Erythroblast (primary cell): ENCODE measurements at regions not wholly inside any gene's neighbourhood (a gene's known extent, or its start where the extent isn't known, plus 50 kb on each side); places are given as distances from the start of the nearest gene placed in this dataset.

Experiments used
- DNase-seq, 2 experiments: peaks; one replicate each; lab custom pipeline; 2025; lab: John Stamatoyannopoulos, UW
- GATA1 ChIP-seq: IDR thresholded peaks from 2 replicates; pipeline ENCODE4 v1.6.1; 2011; ENCODE audit warnings: low read depth, mild to moderate bottlenecking, control low read depth, low read length, moderate library complexity
- POLR2A ChIP-seq: IDR thresholded peaks from 2 replicates; pipeline ENCODE4 v1.6.1; 2011; ENCODE audit warnings: mild to moderate bottlenecking, low read length

GRCh38 chr22:27193636-27194035, 536.2 kb downstream of the MIAT start:
- no peak for DNase-seq
- no peak for TF ChIP-seq GATA1
- no peak for TF ChIP-seq POLR2A

DNA sequence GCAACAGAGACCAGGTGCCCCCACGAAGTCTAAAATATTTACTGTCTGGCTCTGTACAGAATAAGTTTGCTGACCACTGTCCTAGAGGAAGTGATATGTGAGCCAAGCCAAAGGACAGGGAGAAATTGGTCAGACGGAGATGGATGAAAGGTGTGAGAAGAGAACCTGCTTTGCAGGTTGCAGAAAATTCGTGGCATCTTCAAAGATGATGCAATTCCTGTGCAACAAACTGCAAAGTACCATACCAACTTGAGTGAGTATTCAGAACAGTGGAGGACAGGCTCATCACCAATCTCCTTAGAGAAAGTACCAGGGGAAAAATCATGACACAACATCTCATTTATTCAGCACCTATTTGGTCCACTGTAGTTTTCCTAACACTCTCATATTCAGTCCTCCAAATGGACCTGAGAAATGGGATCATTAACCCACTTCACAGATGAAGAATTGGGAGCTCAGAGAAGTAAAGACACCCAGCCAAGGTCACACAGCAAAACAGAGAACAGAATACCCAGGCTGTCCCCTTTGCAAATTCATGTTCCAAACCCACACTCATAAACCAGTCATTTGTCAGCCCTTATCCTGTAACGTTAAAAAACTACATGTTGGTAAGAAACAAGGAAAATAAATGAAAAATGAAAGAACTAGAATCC, 536.8 kb downstream of the MIAT start:
- DNase-seq: peak in 1 of 2 experiments; percentile 49
- no peak for TF ChIP-seq GATA1
- no peak for TF ChIP-seq POLR2A

DNA sequence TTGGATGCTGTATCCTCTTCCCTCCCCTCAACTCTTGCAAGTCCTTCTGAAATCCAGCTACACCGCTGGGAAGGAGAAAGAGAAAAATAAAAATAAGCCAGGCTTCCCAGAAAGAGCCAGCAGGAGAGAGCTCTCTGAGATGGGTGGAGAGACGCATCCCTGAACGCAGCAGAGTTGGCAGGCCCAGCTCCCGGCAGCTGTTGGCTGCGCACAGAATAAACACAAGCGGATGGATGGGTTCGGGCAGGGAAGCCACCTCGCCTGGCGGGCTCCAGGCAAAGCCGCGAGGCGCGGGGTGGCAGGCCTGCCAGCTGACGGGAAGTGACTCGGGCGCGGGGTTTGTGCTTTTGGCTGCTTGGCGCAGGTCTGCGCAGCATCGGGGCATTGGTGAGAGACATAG, 537.7 kb downstream of the MIAT start:
- DNase-seq: no peak
- no peak for TF ChIP-seq GATA1
- no peak for TF ChIP-seq POLR2A

DNA sequence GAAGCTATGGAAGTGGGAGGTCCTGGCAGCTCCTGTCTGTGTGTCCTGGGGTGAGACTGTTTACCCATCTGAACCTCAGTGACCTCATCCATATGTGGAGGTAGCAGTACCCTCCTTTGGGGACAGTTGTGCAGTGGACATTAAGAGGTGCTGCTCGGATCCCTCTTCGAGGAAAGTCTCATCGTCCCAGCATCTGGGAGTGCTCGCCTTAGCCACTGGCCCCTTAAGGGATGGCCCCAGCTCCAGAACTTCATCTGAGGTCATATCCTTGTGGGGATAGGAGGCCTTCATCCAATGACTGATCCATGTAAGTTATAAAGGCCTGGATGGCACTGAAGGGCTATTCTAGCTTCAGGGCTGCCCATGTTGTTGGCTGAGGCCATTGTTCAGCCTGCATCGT, 538.1 kb downstream of the MIAT start:
- no peak for TF ChIP-seq POLR2A
- TF ChIP-seq GATA1: no peak
- no peak for DNase-seq

DNA sequence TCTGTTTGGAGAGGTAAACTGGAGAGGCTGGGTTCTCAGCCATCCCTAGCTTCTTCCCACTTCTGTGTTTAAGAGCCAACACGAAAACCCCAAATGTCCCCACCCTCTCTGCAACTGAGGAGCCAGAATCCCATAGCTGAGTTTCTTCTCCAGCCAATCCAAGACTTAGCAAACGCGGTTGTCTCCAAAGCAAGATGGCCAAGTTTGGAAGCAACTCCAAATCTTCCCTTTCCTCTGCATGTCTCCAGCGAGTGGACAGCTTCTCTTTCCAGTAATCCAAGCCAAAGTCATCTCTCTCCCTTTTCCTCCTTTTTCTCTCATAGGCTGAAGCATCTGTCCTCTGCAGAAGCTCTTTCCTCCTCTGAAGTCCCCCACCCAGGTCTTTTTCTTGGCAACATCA, 539.2 kb downstream of the MIAT start:
- TF ChIP-seq POLR2A (no peak), GATA1 (no peak)
- no peak for DNase-seq

DNA sequence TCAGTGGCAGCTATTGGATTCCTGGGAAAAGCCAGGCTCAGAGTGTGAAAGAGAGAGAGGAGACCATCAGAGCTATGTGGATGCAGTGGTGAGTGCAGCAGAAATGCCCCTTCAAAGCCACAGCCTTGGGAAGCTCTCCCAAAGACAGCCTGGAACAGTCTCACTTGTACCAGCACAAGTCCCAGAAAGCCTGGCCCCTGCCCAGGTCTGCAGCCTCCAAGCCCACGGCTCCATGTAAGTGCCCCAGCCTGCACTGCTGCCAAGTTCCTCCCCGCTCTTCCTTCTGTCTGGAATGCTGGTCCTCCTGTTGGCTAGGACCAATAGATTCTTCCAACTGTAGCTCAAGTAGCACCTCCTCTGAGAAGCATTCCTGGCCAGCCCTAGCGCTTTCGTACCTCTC, 539.7 kb downstream of the MIAT start:
- TF ChIP-seq GATA1 (no peak), POLR2A (no peak)
- DNase-seq: no peak

DNA sequence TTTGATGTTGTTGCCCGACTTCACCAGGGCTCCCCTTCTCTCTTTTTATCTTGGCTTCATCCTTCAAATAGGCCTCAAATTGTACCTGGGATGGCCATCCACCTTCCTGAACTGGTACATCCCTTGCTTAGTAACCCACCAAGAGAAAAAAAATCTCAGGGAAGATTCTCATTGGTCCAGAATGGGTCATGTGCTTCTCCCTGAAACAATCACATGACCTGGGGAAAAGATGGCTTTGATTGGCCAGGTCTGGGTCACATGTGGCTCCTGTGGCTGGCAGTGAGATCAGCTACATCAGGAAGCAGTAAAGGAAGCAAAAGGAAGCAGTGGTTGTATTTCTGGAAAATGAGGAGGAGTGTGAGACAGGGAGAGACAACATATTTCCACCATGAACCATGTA, 540.2 kb downstream of the MIAT start:
- TF ChIP-seq GATA1 (no peak), POLR2A (no peak)
- no peak for DNase-seq

- TF ChIP-seq GATA1 (no peak), POLR2A (no peak)
- no peak for DNase-seq
Measured at GRCh38 chr22:27198518-27199035, 541.2 kb downstream of the MIAT start.

DNA sequence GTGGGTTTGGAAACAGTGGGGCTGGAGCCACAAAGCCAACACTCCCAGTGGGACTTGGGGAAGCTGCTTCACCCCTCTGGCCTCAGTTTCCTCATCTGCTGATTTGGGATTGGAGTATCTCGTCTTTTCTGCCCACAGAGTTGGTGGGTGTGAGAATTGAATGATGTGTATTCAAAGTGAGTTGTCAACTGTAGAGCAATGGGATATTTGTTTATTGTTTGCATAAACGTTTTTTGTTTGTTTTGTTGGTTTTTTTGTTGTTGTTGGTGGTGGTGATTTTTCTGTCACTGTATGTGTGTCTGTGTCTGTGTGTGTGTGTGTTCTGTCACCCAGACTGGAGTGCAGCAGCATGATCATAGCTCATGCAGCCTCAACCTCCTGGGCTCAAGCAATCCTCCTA, 542.0 kb downstream of the MIAT start:
- no peak for DNase-seq
- no peak for TF ChIP-seq GATA1
- no peak for TF ChIP-seq POLR2A

- TF ChIP-seq GATA1 (no peak), POLR2A (no peak)
Measured at GRCh38 chr22:27201276-27201675, 543.9 kb downstream of the MIAT start.

DNA sequence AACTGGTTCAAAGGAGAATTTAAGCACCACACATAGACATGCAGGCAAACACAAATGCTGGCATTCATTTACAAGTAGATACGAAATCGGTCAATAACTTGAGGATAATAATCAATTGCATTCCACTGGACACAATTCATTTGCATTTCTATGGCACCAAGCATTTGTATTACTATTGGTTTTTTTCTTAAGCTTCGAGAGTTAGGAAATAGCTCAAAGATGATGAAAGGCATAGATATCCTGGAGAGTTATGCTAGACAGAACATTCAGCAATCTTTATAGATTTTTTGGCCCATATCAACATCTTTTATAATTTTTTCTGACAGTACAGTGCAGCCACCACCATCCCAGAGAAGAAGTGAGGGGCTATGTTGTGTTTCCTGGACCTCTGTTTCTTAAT, 544.4 kb downstream of the MIAT start:
- TF ChIP-seq POLR2A: no peak
- TF ChIP-seq GATA1: no peak
- no peak for DNase-seq

More at GRCh38 chr22:27201276-27201675, 543.9 kb downstream of the MIAT start:
- no peak for DNase-seq

- no peak for DNase-seq
- TF ChIP-seq GATA1 (no peak), POLR2A (no peak)
Measured at GRCh38 chr22:27203276-27203660, 545.9 kb downstream of the MIAT start.

DNA sequence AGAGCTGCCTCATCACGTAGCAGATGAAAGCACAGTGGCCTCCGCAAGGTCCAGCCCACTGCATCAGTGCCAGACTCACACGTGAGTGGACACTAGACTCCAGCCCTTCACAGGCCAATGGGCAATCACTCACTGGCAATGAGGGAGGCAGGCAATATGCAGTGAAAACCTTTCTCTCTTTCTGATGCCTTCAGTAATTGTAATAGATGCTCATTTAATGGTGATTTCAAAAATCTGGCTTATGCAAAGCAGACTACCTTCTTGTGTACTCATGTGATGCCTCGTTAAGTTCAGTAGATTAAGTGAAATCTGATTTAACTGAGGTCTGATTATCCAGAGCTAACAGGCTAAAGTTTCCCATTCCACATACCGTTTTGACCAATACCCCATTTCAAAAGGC, 546.9 kb downstream of the MIAT start:
- DNase-seq: no peak
- TF ChIP-seq GATA1 (no peak), POLR2A (no peak)

GRCh38 chr22:27204817-27205216, 547.4 kb downstream of the MIAT start:
- DNase-seq: no peak
- TF ChIP-seq POLR2A: no peak
- TF ChIP-seq GATA1: no peak

DNA sequence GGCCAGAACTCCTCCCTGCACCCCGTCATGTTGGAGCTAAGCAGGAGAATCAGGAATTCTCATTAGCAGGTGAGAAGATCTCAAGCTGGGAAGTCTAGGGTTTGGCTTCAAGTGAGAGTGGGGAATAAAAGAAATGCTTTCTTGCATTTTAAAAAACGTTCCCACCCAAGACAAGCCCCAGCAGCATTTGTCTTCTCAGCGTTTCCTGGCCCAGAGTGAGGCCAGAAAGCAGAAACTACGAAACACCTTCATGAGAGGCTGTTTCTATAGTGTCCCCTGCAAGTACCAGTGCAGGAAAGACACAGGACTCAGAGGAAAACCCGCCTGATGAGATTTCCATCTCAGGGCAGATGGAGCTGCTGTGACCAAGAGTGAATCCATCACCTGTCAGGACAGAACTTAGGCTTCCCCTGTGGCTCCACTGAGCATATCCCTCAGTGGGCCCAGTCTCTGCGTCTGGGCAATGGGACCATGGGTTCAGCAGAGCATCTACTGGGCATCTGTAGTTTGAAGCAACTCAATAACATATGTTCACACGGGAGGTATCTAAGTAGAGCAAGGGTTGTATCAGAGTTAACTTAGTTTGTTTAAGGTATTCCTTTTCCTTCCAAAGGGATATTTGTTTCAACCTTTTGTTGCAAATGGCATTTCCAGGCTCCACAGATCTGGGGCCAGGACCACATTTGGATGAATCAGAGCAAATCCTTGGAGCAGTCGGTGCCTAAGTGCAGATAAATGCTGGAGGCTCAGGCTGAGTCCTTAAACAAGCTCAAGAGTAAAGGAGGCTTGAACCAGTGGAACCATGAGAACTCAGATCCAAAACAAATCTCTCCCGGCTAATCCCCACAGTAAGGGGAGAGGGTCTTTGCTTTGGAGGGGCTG, 548.3 kb downstream of the MIAT start:
- TF ChIP-seq POLR2A: no peak
- TF ChIP-seq GATA1: no peak
- DNase-seq: no peak
